ENCODE measurements at regions not wholly inside any gene's neighbourhood (a gene's known extent, or its start where the extent isn't known, plus 50 kb on each side); places are given as distances from the start of the nearest gene placed in this dataset.

- no peak for DNase-seq
- H3K4me3 ChIP-seq = no peak overlapping the region
- intact Hi-C loops (cut with DNase I; ENCODE audit: low total_unique reads) = no loop called here
- no peak overlapping the region for H3K27ac ChIP-seq
- no peak for TF ChIP-seq EP300 (IDR thresholded peaks at IDR 0.05)
- TF ChIP-seq CTCF (IDR thresholded peaks at IDR 0.05) = no peak
- no peak for TF ChIP-seq POLR2AphosphoS5 (IDR thresholded peaks at IDR 0.05)
- no peak for TF ChIP-seq POLR2A (IDR thresholded peaks at IDR 0.05)
- no peaks in the 10 kb centered on the region for H3K4me1 ChIP-seq
- 87 to 96% (median 93%) methylated on average over 11 of the region's 11 CpGs for WGBS, 5 donors
- H3K36me3 ChIP-seq = no peaks in the 10 kb centered on the region
- H3K9me3 ChIP-seq = no peaks in the 10 kb centered on the region
- no peaks in the 10 kb centered on the region for H3K27me3 ChIP-seq
Measured at GRCh38 chr11:23520226-23520960, 660.1 kb upstream of the CCDC179 start.

GRCh38 chr11:23536907-23537306 is 676.6 kb upstream of the CCDC179 start:
- TF ChIP-seq POLR2AphosphoS5 (IDR thresholded peaks at IDR 0.05) = no peak
- no peak for TF ChIP-seq CTCF (IDR thresholded peaks at IDR 0.05)
- no peak for TF ChIP-seq EP300 (IDR thresholded peaks at IDR 0.05)
- TF ChIP-seq POLR2A (IDR thresholded peaks at IDR 0.05) = no peak
- H3K4me1 ChIP-seq = peaks cover 0 to 9% (median 3%) of the 10 kb centered on the region in 4 donors
- H3K36me3 ChIP-seq = no peaks in the 10 kb centered on the region
- H3K27me3 ChIP-seq = no peaks in the 10 kb centered on the region
- WGBS, 5 donors = 84 to 96% (median 93%) methylated on average over 4 of the region's 4 CpGs
- DNase-seq = no peak
- intact Hi-C loops (cut with DNase I; ENCODE audit: low total_unique reads) = no loop called here
- H3K4me3 ChIP-seq = no peak overlapping the region
- H3K9me3 ChIP-seq = no peaks in the 10 kb centered on the region
- no peak overlapping the region for H3K27ac ChIP-seq

GRCh38 chr11:23539556-23539955 is 679.3 kb upstream of the CCDC179 start:
- intact Hi-C loops (cut with DNase I; ENCODE audit: low total_unique reads) = no loop called here
- Histone ChIP-seq H3K27me3 (no peaks in the 10 kb centered on the region), H3K9me3 (no peaks in the 10 kb centered on the region), H3K4me3 (no peak overlapping the region), H3K4me1 (peaks cover 0 to 9% (median 3%) of the 10 kb centered on the region in 4 donors), H3K36me3 (no peaks in the 10 kb centered on the region), H3K27ac (no peak overlapping the region)
- no peak for TF ChIP-seq POLR2A (IDR thresholded peaks at IDR 0.05)
- no peak for TF ChIP-seq CTCF (IDR thresholded peaks at IDR 0.05)
- TF ChIP-seq EP300 (IDR thresholded peaks at IDR 0.05) = no peak
- no peak for TF ChIP-seq POLR2AphosphoS5 (IDR thresholded peaks at IDR 0.05)
- DNase-seq = no peak
- 79 to 89% (median 83%) methylated on average over 5 of the region's 5 CpGs for WGBS, 5 donors

DNA sequence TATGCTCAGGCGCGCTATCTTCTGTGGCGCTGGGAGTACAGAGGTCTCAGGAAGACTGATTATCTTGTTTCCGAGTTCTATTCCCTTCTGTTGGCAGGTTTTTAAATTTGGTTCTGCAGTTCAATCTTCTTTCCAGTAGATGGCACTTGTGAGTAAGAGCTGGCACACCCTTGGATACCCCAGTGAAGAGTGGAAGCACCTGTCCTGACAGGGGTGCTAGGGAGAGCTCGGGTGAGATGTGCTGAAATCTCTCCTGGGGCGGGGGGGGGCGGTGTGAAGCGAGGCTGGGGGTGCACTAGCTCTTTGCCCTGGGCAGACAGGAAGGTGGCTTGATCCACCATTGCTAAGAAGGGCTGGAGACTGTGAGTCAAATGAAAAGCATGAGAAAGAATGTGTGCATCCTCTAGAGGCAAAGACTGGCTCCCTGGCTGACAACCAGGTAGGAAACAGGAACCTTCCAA is 679.9 kb upstream of the CCDC179 start:
- Histone ChIP-seq H3K4me3 (no peak overlapping the region), H3K4me1 (peaks cover 0 to 9% (median 3%) of the 10 kb centered on the region in 4 donors), H3K36me3 (no peaks in the 10 kb centered on the region), H3K27me3 (no peaks in the 10 kb centered on the region), H3K27ac (no peak overlapping the region), H3K9me3 (no peaks in the 10 kb centered on the region)
- TF ChIP-seq EP300 (IDR thresholded peaks at IDR 0.05) = no peak
- no peak for TF ChIP-seq POLR2A (IDR thresholded peaks at IDR 0.05)
- TF ChIP-seq POLR2AphosphoS5 (IDR thresholded peaks at IDR 0.05) = no peak
- TF ChIP-seq CTCF (IDR thresholded peaks at IDR 0.05) = peak in 5 of 7 experiments; percentile 46 to 67 (median 59)
- intact Hi-C loops (cut with DNase I; ENCODE audit: low total_unique reads) = no loop called here
- peak in 1 of 2 donors; percentile 71 for DNase-seq
- 3 to 8% (median 6%) methylated on average over 8 of the region's 8 CpGs for WGBS, 5 donors

All from stomach (tissue), 8 donors.